ENCODE measurements at regions not wholly inside any gene's neighbourhood (a gene's known extent, or its start where the extent isn't known, plus 50 kb on each side); places are given as distances from the start of the nearest gene placed in this dataset.

- TF ChIP-seq POLR2AphosphoS5 (IDR thresholded peaks at IDR 0.05) (no peak), POLR2A (IDR thresholded peaks at IDR 0.05) (no peak), CTCF (IDR thresholded peaks at IDR 0.05) (no peak), EP300 (IDR thresholded peaks at IDR 0.05; ENCODE audit: low read depth) (no peak)
- in situ Hi-C loops (cut with MboI; ENCODE audit: low pct_ligation_motif_present in 1 of 4, low pct_unique_long_range_greater_than_20kb in 1 of 4, low sequenced_read_pairs in 3 of 4), result loop anchor here in 1 of 4 donors (25.0 kb wide), 1 partner anchor 442 kb away; no protein-coding TSS in a partner anchor
- 67 to 91% methylated on average over 1 to 2 of the region's 2 CpGs for WGBS, 2 donors (ENCODE audit: low coverage in 1 of 2)
- no peaks in the 10 kb centered on the region for H3K9me3 ChIP-seq
- no peaks in the 10 kb centered on the region for H3K27me3 ChIP-seq
- DNase-seq, result no peak
- intact Hi-C loops (cut with DNase I; ENCODE audit: low total_unique reads), result no loop called here
- no peaks in the 10 kb centered on the region for H3K36me3 ChIP-seq
- H3K4me1 ChIP-seq, result no peaks in the 10 kb centered on the region
- no peak overlapping the region for H3K27ac ChIP-seq
- no peak overlapping the region for H3K4me3 ChIP-seq
These were observed 98.3 kb upstream of the ZBTB20 start for GRCh38 chr3:115245438-115245837.

- no peak for DNase-seq
- Histone ChIP-seq H3K27ac (no peak overlapping the region), H3K36me3 (no peaks in the 10 kb centered on the region), H3K27me3 (no peaks in the 10 kb centered on the region), H3K4me1 (no peaks in the 10 kb centered on the region), H3K9me3 (no peaks in the 10 kb centered on the region), H3K4me3 (no peak overlapping the region)
- WGBS, 2 donors (ENCODE audit: low coverage in 1 of 2), result 81 to 86% methylated on average over 3 of the region's 3 CpGs
- intact Hi-C loops (cut with DNase I; ENCODE audit: low total_unique reads), result no loop called here
- TF ChIP-seq POLR2A (IDR thresholded peaks at IDR 0.05) (no peak), POLR2AphosphoS5 (IDR thresholded peaks at IDR 0.05) (no peak), EP300 (IDR thresholded peaks at IDR 0.05; ENCODE audit: low read depth) (no peak), CTCF (IDR thresholded peaks at IDR 0.05) (no peak)
- in situ Hi-C loops (cut with MboI; ENCODE audit: low pct_ligation_motif_present in 1 of 4, low pct_unique_long_range_greater_than_20kb in 1 of 4, low sequenced_read_pairs in 3 of 4), result loop anchor here in 1 of 4 donors (25.0 kb wide), 1 partner anchor 441 kb away; no protein-coding TSS in a partner anchor
These were observed 98.8 kb upstream of the ZBTB20 start for GRCh38 chr3:115245899-115246298.

- no peak for DNase-seq
- TF ChIP-seq POLR2AphosphoS5 (IDR thresholded peaks at IDR 0.05), result no peak
- no peak for TF ChIP-seq EP300 (IDR thresholded peaks at IDR 0.05; ENCODE audit: low read depth)
- TF ChIP-seq CTCF (IDR thresholded peaks at IDR 0.05), result no peak
- TF ChIP-seq POLR2A (IDR thresholded peaks at IDR 0.05), result no peak
- 74 to 75% methylated on average over 3 of the region's 3 CpGs for WGBS, 2 donors (ENCODE audit: low coverage in 1 of 2)
- no peaks in the 10 kb centered on the region for H3K9me3 ChIP-seq
- in situ Hi-C loops (cut with MboI; ENCODE audit: low pct_ligation_motif_present in 1 of 4, low pct_unique_long_range_greater_than_20kb in 1 of 4, low sequenced_read_pairs in 3 of 4) (loop anchor here in 1 of 4 donors (25.0 kb wide), 1 partner anchor 441 kb away; no protein-coding TSS in a partner anchor), intact Hi-C loops (cut with DNase I; ENCODE audit: low total_unique reads) (no loop called here)
- H3K27me3 ChIP-seq, result no peaks in the 10 kb centered on the region
- no peak overlapping the region for H3K27ac ChIP-seq
- H3K4me1 ChIP-seq, result no peaks in the 10 kb centered on the region
- H3K36me3 ChIP-seq, result no peaks in the 10 kb centered on the region
- H3K4me3 ChIP-seq, result no peak overlapping the region
These were observed 99.5 kb upstream of the ZBTB20 start for GRCh38 chr3:115246461-115247020.

GRCh38 chr3:115248274-115248673 lies 101.2 kb upstream of the ZBTB20 start:
- Histone ChIP-seq H3K27ac (no peak overlapping the region), H3K4me1 (no peaks in the 10 kb centered on the region), H3K9me3 (no peaks in the 10 kb centered on the region), H3K27me3 (no peaks in the 10 kb centered on the region), H3K4me3 (no peak overlapping the region), H3K36me3 (no peaks in the 10 kb centered on the region)
- no peak for DNase-seq
- TF ChIP-seq POLR2A (IDR thresholded peaks at IDR 0.05) (no peak), EP300 (IDR thresholded peaks at IDR 0.05; ENCODE audit: low read depth) (no peak), POLR2AphosphoS5 (IDR thresholded peaks at IDR 0.05) (no peak), CTCF (IDR thresholded peaks at IDR 0.05) (no peak)
- 75 to 76% methylated on average over 2 of the region's 2 CpGs for WGBS, 2 donors (ENCODE audit: low coverage in 1 of 2)
- intact Hi-C loops (cut with DNase I; ENCODE audit: low total_unique reads) (no loop called here), in situ Hi-C loops (cut with MboI; ENCODE audit: low pct_ligation_motif_present in 1 of 4, low pct_unique_long_range_greater_than_20kb in 1 of 4, low sequenced_read_pairs in 3 of 4) (loop anchor here in 1 of 4 donors (25.0 kb wide), 1 partner anchor 439 kb away; no protein-coding TSS in a partner anchor)
